HEK293 (cell line): ENCODE measurements at regions not wholly inside any gene's neighbourhood (a gene's known extent, or its start where the extent isn't known, plus 50 kb on each side); places are given as distances from the start of the nearest gene placed in this dataset.
"Not testable (repeated sequence)": the region's sequence is repeated elsewhere in the genome, so short reads cannot be mapped to it uniquely, and the experiment has no call there.

ENCODE experiments used
- CTCF ChIA-PET: fragments of 350-600 bp; formaldehyde crosslinking; extraction: SDS; loops from one replicate; lab custom pipeline; 2021; ENCODE audit warnings: antibody characterized with exemption; lab: Yijun Ruan, JAX
- POLR2A ChIA-PET: fragments of 300-600 bp; formaldehyde crosslinking; extraction: SDS; loops from one replicate; lab custom pipeline; 2020; ENCODE audit warnings: antibody characterized with exemption, inconsistent platforms; lab: Yijun Ruan, JAX
- H3K27ac ChIP-seq: fragments of 200-500 bp; sonication (Bioruptor generic); 2 replicates; pipeline ENCODE4 v1.5.1; 2014; ENCODE audit warnings: low read depth, low read length, control low read depth, inconsistent platforms; ENCODE audit errors: extremely low read depth
- H3K36me3 ChIP-seq, 2 experiments: fragments of 200-500 bp in 1 of 2; sonication (Bioruptor generic) in 1 of 2; 1 replicate in 1 of 2; 2 replicates in 1 of 2; pipeline ENCODE4 v1.5.1; 2014 to 2017; ENCODE audit warnings: inconsistent platforms in 2 of 2, low read length in 2 of 2; ENCODE audit not compliant: control insufficient read depth in 2 of 2, insufficient read depth in 1 of 2
- H3K4me1 ChIP-seq: fragments of 200-500 bp; sonication (Bioruptor generic); 2 replicates; pipeline ENCODE4 v1.5.1; 2014; ENCODE audit warnings: mild to moderate bottlenecking, low read length, inconsistent platforms; ENCODE audit not compliant: control insufficient read depth, insufficient read depth
- H3K4me3 ChIP-seq: 2 replicates; pipeline ENCODE4 v1.5.1; 2011; ENCODE audit warnings: low read depth, mild to moderate bottlenecking, control low read depth, low read length, moderate library complexity
- H3K9me3 ChIP-seq: fragments of 200-500 bp; sonication (Bioruptor generic); 2 replicates; pipeline ENCODE4 v1.5.1; 2014; ENCODE audit warnings: low read depth, low read length, inconsistent platforms; ENCODE audit not compliant: control insufficient read depth, insufficient read depth
- REST ChIP-seq: fragments of 450-650 bp; formaldehyde crosslinking; IDR thresholded peaks from 2 replicates; pipeline ENCODE4 v1.5.1; 2016; ENCODE audit warnings: missing biosample characterization, missing genetic modification characterization
- ZBTB11 ChIP-seq: fragments of 450-650 bp; formaldehyde crosslinking; conservative IDR thresholded peaks from 2 replicates; pipeline ENCODE4 v1.5.1; 2016; ENCODE audit warnings: low read depth, missing biosample characterization, missing genetic modification characterization
- ZBTB8A ChIP-seq: fragments of 450-650 bp; formaldehyde crosslinking; IDR thresholded peaks from 2 replicates; pipeline ENCODE4 v1.5.1; 2016; ENCODE audit warnings: missing biosample characterization, missing genetic modification characterization
- ZNF140 ChIP-seq: fragments of 450-650 bp; formaldehyde crosslinking; IDR thresholded peaks from 2 replicates; pipeline ENCODE4 v1.5.1; 2016; ENCODE audit warnings: missing biosample characterization, missing genetic modification characterization
- ZNF394 ChIP-seq: fragments of 450-650 bp; formaldehyde crosslinking; IDR thresholded peaks from 2 replicates; pipeline ENCODE4 v1.5.1; 2016; ENCODE audit warnings: missing biosample characterization, missing genetic modification characterization, mild to moderate bottlenecking, moderate library complexity, borderline replicate concordance
- ZNF426 ChIP-seq: fragments of 450-650 bp; formaldehyde crosslinking; IDR thresholded peaks from 2 replicates; pipeline ENCODE4 v1.5.1; 2017; ENCODE audit warnings: missing biosample characterization, missing genetic modification characterization, mild to moderate bottlenecking, inconsistent platforms, moderate library complexity
- ZNF433 ChIP-seq: fragments of 450-650 bp; formaldehyde crosslinking; IDR thresholded peaks from 2 replicates; pipeline ENCODE4 v1.5.1; 2016; ENCODE audit warnings: missing biosample characterization, missing genetic modification characterization, low read depth
- ZNF518A ChIP-seq: fragments of 450-650 bp; formaldehyde crosslinking; conservative IDR thresholded peaks from 2 replicates; pipeline ENCODE4 v1.5.1; 2016; ENCODE audit warnings: low read depth, missing biosample characterization, missing genetic modification characterization
- ZNF555 ChIP-seq: fragments of 450-650 bp; formaldehyde crosslinking; conservative IDR thresholded peaks from 2 replicates; pipeline ENCODE4 v1.5.1; 2017; ENCODE audit warnings: missing biosample characterization, mild to moderate bottlenecking, missing genetic modification characterization, inconsistent platforms
- ZNF558 ChIP-seq: fragments of 450-650 bp; formaldehyde crosslinking; IDR thresholded peaks from 2 replicates; pipeline ENCODE4 v1.5.1; 2016; ENCODE audit warnings: missing biosample characterization, missing genetic modification characterization
- ZNF560 ChIP-seq: fragments of 450-650 bp; formaldehyde crosslinking; IDR thresholded peaks from 2 replicates; pipeline ENCODE4 v1.5.1; 2017; ENCODE audit warnings: missing biosample characterization, missing genetic modification characterization, borderline replicate concordance
- ZNF623 ChIP-seq: fragments of 450-650 bp; formaldehyde crosslinking; IDR thresholded peaks from 2 replicates; pipeline ENCODE4 v1.5.1; 2016; ENCODE audit warnings: missing biosample characterization, missing genetic modification characterization
- ZNF654 ChIP-seq: fragments of 450-650 bp; formaldehyde crosslinking; IDR thresholded peaks from 2 replicates; pipeline ENCODE4 v1.5.1; 2016; ENCODE audit warnings: low read depth, missing biosample characterization, missing genetic modification characterization
- ZXDB ChIP-seq: fragments of 450-650 bp; formaldehyde crosslinking; IDR thresholded peaks from 2 replicates; pipeline ENCODE4 v1.5.1; 2016; ENCODE audit warnings: missing biosample characterization, missing genetic modification characterization

- H3K9me3 ChIP-seq, H3K36me3 ChIP-seq, CTCF ChIA-PET, POLR2A ChIA-PET, H3K4me3 ChIP-seq, H3K4me1 ChIP-seq, H3K27ac ChIP-seq: not testable (repeated sequence)
- TF ChIP-seq ZNF623 (tag by site-specific recombination) (peak; percentile 40), ZBTB11 (tag by site-specific recombination) (peak; percentile 61), ZNF654 (tag by site-specific recombination) (peak; percentile 15; the same call in 1 of the 2 replicates), ZNF140 (tag by site-specific recombination) (peak; percentile 37; the same call in 1 of the 2 replicates), ZXDB (tag by site-specific recombination) (peak; percentile 32; the same call in 1 of the 2 replicates), ZBTB8A (tag by site-specific recombination) (peak; percentile 28; the same call in 1 of the 2 replicates), ZNF394 (tag by site-specific recombination) (peak; percentile 62; the same call in 1 of the 2 replicates), ZNF518A (tag by site-specific recombination) (peak; percentile 66), ZNF426 (peak; percentile 68), ZNF560 (tag by site-specific recombination) (peak; percentile 55; the same call in 1 of the 2 replicates), REST (0 out of 2 replicates have a peak, but pooled peaks have one; percentile 18), ZNF555 (tag by site-specific recombination) (peak; percentile 47), ZNF558 (tag by site-specific recombination) (0 out of 2 replicates have a peak, but pooled peaks have one; percentile 32), ZNF433 (tag by site-specific recombination) (0 out of 2 replicates have a peak, but pooled peaks have one; percentile 26)
Measured at GRCh38 chr12:126979564-126979963, 1287.4 kb upstream of the TMEM132C start.
